Common myeloid progenitor, CD34-positive (primary cell): ENCODE measurements at regions not wholly inside any gene's neighbourhood (a gene's known extent, or its start where the extent isn't known, plus 50 kb on each side); places are given as distances from the start of the nearest gene placed in this dataset.

Experiments
- CTCF ChIA-PET: fragments of 350-600 bp; sonication (Branson Sonifier 250); formaldehyde crosslinking; loops from one replicate; lab custom pipeline; 2021; ENCODE audit warnings: antibody characterized with exemption; lab: Charles Lee
- POLR2A ChIA-PET: fragments of 350-600 bp; sonication (Branson Sonifier 250); formaldehyde crosslinking; loops from one replicate; lab custom pipeline; 2021; ENCODE audit warnings: antibody characterized with exemption; lab: Charles Lee
- DNase-seq, 3 donors: peaks; one replicate each; pipeline versions ENCODE4 v3.0.0 to v3.0.0-alpha.2; 2013
- H3K27ac ChIP-seq, 2 experiments: 1 replicate in 1 of 2; 2 replicates in 1 of 2; pipeline ENCODE4 v1.7.0; 2013; ENCODE audit warnings: inconsistent platforms in 2 of 2, low read length in 2 of 2, mild to moderate bottlenecking in 2 of 2, low read depth in 1 of 2, moderate library complexity in 1 of 2; ENCODE audit not compliant: severe bottlenecking in 2 of 2, insufficient read depth in 1 of 2, poor library complexity in 1 of 2
- H3K27me3 ChIP-seq, 5 experiments: replicated peaks in 2 of 5; 1 replicate in 3 of 5; 2 replicates in 2 of 5; pipeline versions ENCODE4 v1.6.1 to v1.7.0; 2013; ENCODE audit warnings: low read length in 4 of 5, mild to moderate bottlenecking in 2 of 5, moderate library complexity in 2 of 5, inconsistent platforms in 1 of 5; ENCODE audit not compliant: insufficient read depth in 5 of 5, control insufficient read depth in 4 of 5
- H3K36me3 ChIP-seq, 4 experiments: 1 replicate in 2 of 4; 2 replicates in 2 of 4; pipeline versions ENCODE4 v1.6.1 to v1.7.0; 2013; ENCODE audit warnings: low read length in 3 of 4, control low read depth in 1 of 4, mild to moderate bottlenecking in 1 of 4; ENCODE audit not compliant: control insufficient read depth in 4 of 4, insufficient read depth in 4 of 4
- H3K4me1 ChIP-seq, 4 experiments: 1 replicate in 3 of 4; 2 replicates in 1 of 4; pipeline versions ENCODE4 v1.6.1 to v1.7.1; 2013; ENCODE audit warnings: low read length in 3 of 4, mild to moderate bottlenecking in 3 of 4, control low read depth in 1 of 4, inconsistent platforms in 1 of 4, moderate library complexity in 1 of 4; ENCODE audit not compliant: control insufficient read depth in 4 of 4, insufficient read depth in 4 of 4; ENCODE audit errors: control extremely low read depth in 1 of 4
- H3K4me3 ChIP-seq, 7 experiments: 1 replicate in 4 of 7; 2 replicates in 3 of 7; pipeline versions ENCODE4 v1.5.1 to v1.7.0; 2013; ENCODE audit warnings: mild to moderate bottlenecking in 7 of 7, low read length in 6 of 7, moderate library complexity in 6 of 7, inconsistent platforms in 2 of 7, low read depth in 2 of 7, control low read depth in 1 of 7; ENCODE audit not compliant: insufficient read depth in 4 of 7, control insufficient read depth in 1 of 7; ENCODE audit errors: extremely low read depth in 1 of 7
- H3K9me3 ChIP-seq, 5 experiments: 1 replicate in 4 of 5; 2 replicates in 1 of 5; pipeline versions ENCODE4 v1.6.1 to v1.7.1; 2013; ENCODE audit warnings: low read length in 4 of 5, mild to moderate bottlenecking in 2 of 5, inconsistent platforms in 1 of 5, low read depth in 1 of 5, moderate library complexity in 1 of 5; ENCODE audit not compliant: control insufficient read depth in 4 of 5, insufficient read depth in 2 of 5; ENCODE audit errors: control extremely low read depth in 1 of 5
- WGBS: methylation state at CpG from one replicate; pipeline ENCODE4 v1.1.5; 2013; ENCODE audit not compliant: insufficient coverage; 5-methylcytosine and 5-hydroxymethylcytosine counted together

- Histone ChIP-seq H3K9me3 (no peaks in the 10 kb centered on the region), H3K4me3 (no peak overlapping the region), H3K27me3 (no peaks in the 10 kb centered on the region), H3K27ac (no peak overlapping the region), H3K36me3 (no peaks in the 10 kb centered on the region), H3K4me1 (no peaks in the 10 kb centered on the region)
- 96% methylated on average over 3 of the region's 3 CpGs for WGBS
- DNase-seq = no peak
- POLR2A ChIA-PET = no interaction called here
- CTCF ChIA-PET = interaction anchor here (0.5 kb wide), 1 partner anchor 13 kb away, joined by 3 read pairs; no protein-coding TSS in a partner anchor
Measured at GRCh38 chr12:67759829-67760228, 111.3 kb downstream of the DYRK2 start.

GRCh38 chr12:67760586-67761275 is 112.2 kb downstream of the DYRK2 start:
- Histone ChIP-seq H3K36me3 (no peaks in the 10 kb centered on the region), H3K27me3 (peaks cover 0 to 3% (median 0%) of the 10 kb centered on the region in 5 experiments), H3K4me3 (no peak overlapping the region), H3K4me1 (no peaks in the 10 kb centered on the region), H3K27ac (no peak overlapping the region), H3K9me3 (no peaks in the 10 kb centered on the region)
- ChIA-PET CTCF (no interaction called here), POLR2A (no interaction called here)
- no peak for DNase-seq
- 100% methylated on average over 3 of the region's 7 CpGs for WGBS

- CTCF ChIA-PET = no interaction called here
- no CpG with 5 or more reads among the region's 3 CpGs for WGBS
Measured at GRCh38 chr12:67761566-67761965, 113.0 kb downstream of the DYRK2 start.

GRCh38 chr12:67764055-67764454 is 115.5 kb downstream of the DYRK2 start:
- H3K27me3 ChIP-seq = peaks cover 0 to 3% (median 0%) of the 10 kb centered on the region in 5 experiments
- H3K36me3 ChIP-seq = no peaks in the 10 kb centered on the region
- H3K4me1 ChIP-seq = no peaks in the 10 kb centered on the region
- H3K27ac ChIP-seq = no peak overlapping the region
- no peaks in the 10 kb centered on the region for H3K9me3 ChIP-seq
- CTCF ChIA-PET = no interaction called here
- POLR2A ChIA-PET = no interaction called here
- H3K4me3 ChIP-seq = no peak overlapping the region
- no peak for DNase-seq
- 86% methylated on average over 1 of the region's 3 CpGs for WGBS

More at GRCh38 chr12:67761566-67761965, 113.0 kb downstream of the DYRK2 start:
- Histone ChIP-seq H3K4me1 (no peaks in the 10 kb centered on the region), H3K27ac (no peak overlapping the region), H3K36me3 (no peaks in the 10 kb centered on the region), H3K4me3 (no peak overlapping the region), H3K27me3 (peaks cover 0 to 3% (median 0%) of the 10 kb centered on the region in 5 experiments), H3K9me3 (no peaks in the 10 kb centered on the region)
- DNase-seq = no peak
- POLR2A ChIA-PET = no interaction called here

GRCh38 chr12:67764946-67765619 is 116.5 kb downstream of the DYRK2 start:
- ChIA-PET CTCF (no interaction called here), POLR2A (no interaction called here)
- Histone ChIP-seq H3K27ac (no peak overlapping the region), H3K4me1 (no peaks in the 10 kb centered on the region), H3K9me3 (no peaks in the 10 kb centered on the region), H3K36me3 (no peaks in the 10 kb centered on the region), H3K27me3 (peaks cover 0 to 3% (median 0%) of the 10 kb centered on the region in 5 experiments), H3K4me3 (no peak overlapping the region)
- DNase-seq = no peak
- WGBS = 100% methylated on average over 4 of the region's 5 CpGs

- no peak for DNase-seq
- CTCF ChIA-PET = no interaction called here
- H3K9me3 ChIP-seq = no peaks in the 10 kb centered on the region
Measured at GRCh38 chr12:67765776-67766766, 117.5 kb downstream of the DYRK2 start.

More at GRCh38 chr12:67765776-67766766, 117.5 kb downstream of the DYRK2 start:
- H3K4me1 ChIP-seq = no peaks in the 10 kb centered on the region
- no peak overlapping the region for H3K27ac ChIP-seq
- H3K27me3 ChIP-seq = peaks cover 0 to 3% (median 0%) of the 10 kb centered on the region in 5 experiments
- H3K36me3 ChIP-seq = no peaks in the 10 kb centered on the region
- WGBS = 80% methylated on average over 4 of the region's 7 CpGs
- no peak overlapping the region for H3K4me3 ChIP-seq
- POLR2A ChIA-PET = interaction anchor here (0.9 kb wide), 1 partner anchor 21 kb away, joined by 3 read pairs; no protein-coding TSS in a partner anchor
